Vagina (tissue), 2 donors: ENCODE measurements at regions not wholly inside any gene's neighbourhood (a gene's known extent, or its start where the extent isn't known, plus 50 kb on each side); places are given as distances from the start of the nearest gene placed in this dataset.

Source experiments
- POLR2A ChIP-seq, 2 donors: fragments of 450-650 bp; IDR thresholded peaks; one replicate each; pipeline ENCODE4 v1.6.1; 2017; ENCODE audit warnings: antibody characterized with exemption in 2 of 2, mild to moderate bottlenecking in 2 of 2, moderate library complexity in 2 of 2
- POLR2AphosphoS5 ChIP-seq, 2 donors: sonication (generic); formaldehyde crosslinking; IDR thresholded peaks; one replicate each; pipeline ENCODE4 v1.9.0; 2017; ENCODE audit warnings: antibody characterized with exemption in 2 of 2, mild to moderate bottlenecking in 2 of 2, low read depth in 1 of 2; ENCODE audit not compliant: insufficient read depth in 1 of 2
- TF ChIP-seq, protein P1 (sequence below), 3 experiments: fragments of 450-650 bp in 2 of 3; fragments of 200-600 bp in 1 of 3; sonication (generic) in 1 of 3; IDR thresholded peaks; one replicate each; pipeline ENCODE4 v1.5.1; 2017 to 2019; ENCODE audit warnings: antibody characterized with exemption in 3 of 3, mild to moderate bottlenecking in 2 of 3, moderate library complexity in 2 of 3

DNA sequence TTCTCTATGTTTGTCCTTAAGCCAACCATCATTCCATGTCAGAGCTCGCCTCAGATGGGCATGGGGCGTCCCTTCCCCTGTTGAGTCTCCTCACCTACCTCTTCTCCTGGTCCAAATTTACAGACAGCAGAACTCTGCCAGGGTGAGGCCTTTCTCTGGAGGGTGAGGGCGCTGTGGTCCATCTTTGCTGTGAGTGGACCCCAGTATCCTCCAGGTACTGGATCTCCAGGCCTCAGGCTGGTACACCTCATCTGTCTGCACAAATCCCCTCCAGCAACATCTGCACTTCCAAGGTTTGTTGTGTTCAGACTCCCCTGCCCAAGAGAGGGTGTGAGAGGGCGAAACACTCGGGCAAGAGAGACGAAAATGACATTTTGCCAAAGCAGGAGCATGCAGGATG is 63.9 kb upstream of the EDAR start:
- TF ChIP-seq, protein P1, sequence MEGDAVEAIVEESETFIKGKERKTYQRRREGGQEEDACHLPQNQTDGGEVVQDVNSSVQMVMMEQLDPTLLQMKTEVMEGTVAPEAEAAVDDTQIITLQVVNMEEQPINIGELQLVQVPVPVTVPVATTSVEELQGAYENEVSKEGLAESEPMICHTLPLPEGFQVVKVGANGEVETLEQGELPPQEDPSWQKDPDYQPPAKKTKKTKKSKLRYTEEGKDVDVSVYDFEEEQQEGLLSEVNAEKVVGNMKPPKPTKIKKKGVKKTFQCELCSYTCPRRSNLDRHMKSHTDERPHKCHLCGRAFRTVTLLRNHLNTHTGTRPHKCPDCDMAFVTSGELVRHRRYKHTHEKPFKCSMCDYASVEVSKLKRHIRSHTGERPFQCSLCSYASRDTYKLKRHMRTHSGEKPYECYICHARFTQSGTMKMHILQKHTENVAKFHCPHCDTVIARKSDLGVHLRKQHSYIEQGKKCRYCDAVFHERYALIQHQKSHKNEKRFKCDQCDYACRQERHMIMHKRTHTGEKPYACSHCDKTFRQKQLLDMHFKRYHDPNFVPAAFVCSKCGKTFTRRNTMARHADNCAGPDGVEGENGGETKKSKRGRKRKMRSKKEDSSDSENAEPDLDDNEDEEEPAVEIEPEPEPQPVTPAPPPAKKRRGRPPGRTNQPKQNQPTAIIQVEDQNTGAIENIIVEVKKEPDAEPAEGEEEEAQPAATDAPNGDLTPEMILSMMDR (IDR thresholded peaks at IDR 0.05) = no peak
- TF ChIP-seq POLR2A (IDR thresholded peaks at IDR 0.05) (no peak), POLR2AphosphoS5 (IDR thresholded peaks at IDR 0.05; ENCODE audit: insufficient read depth in 1 of 2, low read depth in 1 of 2) (no peak)
